Upper lobe of right lung (tissue), 1 donor: ENCODE measurements at regions not wholly inside any gene's neighbourhood (a gene's known extent, or its start where the extent isn't known, plus 50 kb on each side); places are given as distances from the start of the nearest gene placed in this dataset.
"Not testable (repeated sequence)": the region's sequence is repeated elsewhere in the genome, so short reads cannot be mapped to it uniquely, and the experiment has no call there.

Experiments
- ATAC-seq: fragments of 200-7000 bp; cut with Tn5 transposase; one replicate; pipeline ENCODE4 v1.9.1; 2020; ENCODE audit warnings: mild to moderate bottlenecking, moderate library complexity
- DNase-seq: peaks from one replicate; pipeline ENCODE4 v3.0.0-alpha.2; 2020
- H3K27ac ChIP-seq: fragments of 200-600 bp; one replicate; pipeline ENCODE4 v1.8.0; 2022
- H3K27me3 ChIP-seq: fragments of 200-600 bp; one replicate; pipeline ENCODE4 v1.8.0; 2022; ENCODE audit warnings: mild to moderate bottlenecking
- H3K36me3 ChIP-seq: fragments of 200-600 bp; one replicate; pipeline ENCODE4 v1.8.0; 2022
- H3K4me1 ChIP-seq: fragments of 200-600 bp; one replicate; pipeline ENCODE4 v1.8.0; 2022
- H3K4me3 ChIP-seq: fragments of 200-600 bp; one replicate; pipeline ENCODE4 v1.8.0; 2022; ENCODE audit warnings: mild to moderate bottlenecking
- H3K9me3 ChIP-seq: fragments of 200-600 bp; one replicate; pipeline ENCODE4 v1.8.0; 2022
- intact Hi-C: fragments of 100-400 bp; cut with DNase I; formaldehyde crosslinking; loops from one replicate; pipeline ENCODE4 v1.11.0; 2022
- TF ChIP-seq, protein P1 (sequence below): fragments of 200-600 bp; IDR thresholded peaks from one replicate; pipeline ENCODE4 v1.8.0; 2022; ENCODE audit warnings: antibody characterized with exemption
- donor health status: DM: no; HTN: yes; CAD: no; lungs with severe emphysema.

DNA sequence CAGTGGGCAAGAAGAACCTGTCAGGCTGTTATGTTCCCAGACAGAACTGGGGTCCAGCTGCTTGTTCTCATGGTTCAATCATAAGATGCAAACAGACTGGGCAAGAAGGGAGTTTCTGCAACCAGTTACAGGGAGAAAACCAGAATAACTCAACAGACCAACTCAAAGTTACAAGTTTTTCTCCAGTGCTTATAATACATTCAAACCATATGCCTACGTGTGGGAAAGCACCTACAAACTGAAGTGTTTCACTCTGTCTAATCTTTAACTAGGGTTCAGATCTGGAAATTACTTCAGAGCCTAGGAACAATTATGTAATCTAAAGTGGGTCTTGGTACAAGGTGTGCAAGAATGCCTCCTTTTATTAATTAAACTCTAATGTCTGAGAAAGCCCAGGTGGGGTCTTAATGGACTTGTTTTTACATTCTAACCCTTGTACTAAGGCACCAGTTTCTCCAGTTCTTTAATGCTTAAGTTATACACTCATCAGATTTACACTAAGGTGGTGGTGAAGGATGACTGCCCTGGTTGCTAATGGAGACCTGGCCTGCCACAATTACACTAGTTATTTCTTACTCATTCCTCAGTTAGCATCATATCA is 951.9 kb downstream of the TSN start:
- DNase-seq (no peak), ATAC-seq (peak; percentile 34)
- no peak overlapping the region for H3K27ac ChIP-seq
- H3K27me3 ChIP-seq: no peaks in the 10 kb centered on the region
- no peaks in the 10 kb centered on the region for H3K9me3 ChIP-seq
- H3K36me3 ChIP-seq: no peaks in the 10 kb centered on the region
- H3K4me1 ChIP-seq: no peaks in the 10 kb centered on the region
- H3K4me3 ChIP-seq: no peak overlapping the region
- TF ChIP-seq, protein P1, sequence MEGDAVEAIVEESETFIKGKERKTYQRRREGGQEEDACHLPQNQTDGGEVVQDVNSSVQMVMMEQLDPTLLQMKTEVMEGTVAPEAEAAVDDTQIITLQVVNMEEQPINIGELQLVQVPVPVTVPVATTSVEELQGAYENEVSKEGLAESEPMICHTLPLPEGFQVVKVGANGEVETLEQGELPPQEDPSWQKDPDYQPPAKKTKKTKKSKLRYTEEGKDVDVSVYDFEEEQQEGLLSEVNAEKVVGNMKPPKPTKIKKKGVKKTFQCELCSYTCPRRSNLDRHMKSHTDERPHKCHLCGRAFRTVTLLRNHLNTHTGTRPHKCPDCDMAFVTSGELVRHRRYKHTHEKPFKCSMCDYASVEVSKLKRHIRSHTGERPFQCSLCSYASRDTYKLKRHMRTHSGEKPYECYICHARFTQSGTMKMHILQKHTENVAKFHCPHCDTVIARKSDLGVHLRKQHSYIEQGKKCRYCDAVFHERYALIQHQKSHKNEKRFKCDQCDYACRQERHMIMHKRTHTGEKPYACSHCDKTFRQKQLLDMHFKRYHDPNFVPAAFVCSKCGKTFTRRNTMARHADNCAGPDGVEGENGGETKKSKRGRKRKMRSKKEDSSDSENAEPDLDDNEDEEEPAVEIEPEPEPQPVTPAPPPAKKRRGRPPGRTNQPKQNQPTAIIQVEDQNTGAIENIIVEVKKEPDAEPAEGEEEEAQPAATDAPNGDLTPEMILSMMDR: no peak
- intact Hi-C loops: no loop called here

DNA sequence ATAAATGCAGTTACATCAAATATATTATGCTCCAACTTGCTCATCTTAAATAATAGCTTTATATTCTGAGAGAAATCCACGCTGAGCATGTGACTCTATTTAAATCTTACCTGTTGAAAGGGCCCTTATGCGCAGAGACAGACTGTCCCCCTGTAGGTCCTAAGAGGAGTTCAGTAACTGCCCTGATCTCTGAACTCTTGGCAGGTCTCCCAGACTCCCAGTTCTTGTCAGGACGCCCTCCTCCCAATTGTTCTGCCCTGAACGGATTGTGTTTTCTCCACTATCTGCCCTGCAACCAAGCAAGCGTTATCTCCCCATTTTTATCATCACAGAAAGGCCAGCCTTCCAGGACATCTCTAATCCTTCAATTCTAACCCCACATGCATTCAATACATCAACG is 954.6 kb downstream of the TSN start:
- Histone ChIP-seq H3K36me3 (no peaks in the 10 kb centered on the region), H3K9me3 (no peaks in the 10 kb centered on the region), H3K27ac (no peak overlapping the region), H3K4me1 (no peaks in the 10 kb centered on the region), H3K27me3 (no peaks in the 10 kb centered on the region), H3K4me3 (no peak overlapping the region)
- TF ChIP-seq, protein P1: no peak
- DNase-seq (no peak), ATAC-seq (no peak)
- intact Hi-C loops: no loop called here

DNA sequence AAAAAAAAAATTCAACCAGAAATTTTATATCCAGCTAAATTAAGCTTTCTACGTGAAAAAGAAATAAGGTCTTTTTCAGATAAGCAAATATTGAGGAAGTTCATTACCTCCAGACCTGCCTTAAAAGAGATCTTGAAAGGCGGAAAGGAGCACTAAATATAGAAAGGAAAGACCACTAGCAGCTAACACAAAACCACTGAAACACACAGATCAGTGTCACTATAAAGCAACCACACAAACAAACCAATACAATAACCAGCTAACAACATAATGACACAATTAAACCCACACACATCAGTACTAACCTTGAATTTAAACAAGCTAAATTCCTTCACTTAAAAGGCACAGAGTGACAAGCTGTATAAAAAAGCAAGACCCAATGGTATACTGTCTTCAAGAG is 958.3 kb downstream of the TSN start:
- Histone ChIP-seq H3K36me3 (no peaks in the 10 kb centered on the region), H3K9me3 (no peaks in the 10 kb centered on the region), H3K27ac (no peak overlapping the region), H3K4me3 (no peak overlapping the region), H3K4me1 (no peaks in the 10 kb centered on the region), H3K27me3 (no peaks in the 10 kb centered on the region)
- intact Hi-C loops: no loop called here
- DNase-seq: no peak
- TF ChIP-seq, protein P1: no peak
- no peak for ATAC-seq

DNA sequence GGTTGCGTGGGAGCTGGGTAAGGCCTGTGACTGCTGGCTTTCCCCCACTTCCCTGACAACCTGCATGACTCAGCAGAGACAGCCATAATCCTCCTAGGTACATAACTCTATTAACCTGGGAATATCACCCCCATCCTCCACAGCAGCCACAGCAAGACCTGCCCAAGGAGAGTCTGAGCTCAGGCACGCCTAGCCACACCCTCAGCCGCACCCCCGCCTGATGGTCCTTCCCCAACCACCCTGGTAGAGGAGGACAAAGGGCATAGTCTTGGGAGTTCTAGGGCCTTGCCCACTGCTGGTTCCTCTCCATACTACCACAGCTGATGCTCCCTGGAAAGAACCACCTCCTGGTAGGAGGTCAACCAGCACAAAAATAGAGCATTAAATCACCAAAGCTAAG is 965.4 kb downstream of the TSN start:
- H3K27me3 ChIP-seq, DNase-seq, H3K4me1 ChIP-seq, H3K36me3 ChIP-seq, intact Hi-C loops, H3K27ac ChIP-seq, H3K9me3 ChIP-seq, H3K4me3 ChIP-seq: not testable (repeated sequence)
- peak; percentile 30 for ATAC-seq

DNA sequence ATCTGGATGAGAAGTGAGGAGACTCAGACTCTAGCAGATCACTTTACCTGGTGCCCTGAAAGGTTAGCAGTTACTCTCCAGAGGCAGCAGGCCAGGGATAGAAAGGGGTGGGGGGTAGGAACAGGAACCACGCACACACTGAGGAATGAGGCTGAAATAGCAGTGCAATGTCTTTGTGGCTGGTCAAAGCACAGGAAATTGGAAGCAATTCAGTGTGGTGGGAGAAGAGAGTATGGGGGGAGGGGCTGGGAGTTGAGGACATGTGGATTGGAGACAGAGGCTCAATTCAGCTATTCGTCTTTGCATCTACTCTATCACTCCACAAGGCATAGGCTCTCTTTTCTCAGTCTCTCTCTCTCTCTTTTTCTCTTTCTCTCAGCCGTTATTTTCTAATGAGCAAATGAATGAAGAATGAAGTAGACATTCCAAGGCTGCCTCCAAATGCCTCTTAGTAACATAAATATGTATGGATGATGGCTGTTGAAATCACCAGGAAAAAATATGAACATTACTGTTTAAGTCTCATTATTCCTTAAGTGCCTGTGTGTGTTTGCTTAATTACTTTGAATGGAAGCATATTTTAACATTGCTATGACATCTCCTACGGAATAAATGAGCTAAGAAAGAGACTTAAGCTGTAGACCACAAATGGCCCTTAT is 979.4 kb downstream of the TSN start:
- no peaks in the 10 kb centered on the region for H3K4me1 ChIP-seq
- no peaks in the 10 kb centered on the region for H3K9me3 ChIP-seq
- ATAC-seq (no peak), DNase-seq (no peak)
- no peak overlapping the region for H3K4me3 ChIP-seq
- no peaks in the 10 kb centered on the region for H3K36me3 ChIP-seq
- intact Hi-C loops: no loop called here
- TF ChIP-seq, protein P1: no peak
- H3K27me3 ChIP-seq: no peaks in the 10 kb centered on the region
- no peak overlapping the region for H3K27ac ChIP-seq

DNA sequence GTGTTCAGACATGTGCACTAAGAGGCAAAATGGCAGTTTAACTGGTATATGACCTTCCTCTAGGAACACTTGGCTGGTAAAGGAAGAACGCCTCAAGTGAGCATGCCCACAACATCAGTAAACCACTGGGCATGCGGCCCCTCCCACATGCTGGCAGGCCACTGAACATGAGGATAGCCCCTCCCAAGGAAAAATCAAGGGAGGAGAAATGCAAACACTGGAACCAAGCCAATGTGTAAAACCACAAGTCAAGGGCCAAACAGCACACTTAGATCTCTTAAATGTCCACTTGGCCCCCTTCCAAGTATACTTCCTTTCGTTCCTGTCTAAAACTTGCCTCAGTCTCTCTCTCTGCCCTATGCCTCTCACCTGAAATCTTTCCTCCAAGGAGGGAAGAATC is 980.8 kb downstream of the TSN start:
- Histone ChIP-seq H3K36me3 (no peaks in the 10 kb centered on the region), H3K27ac (no peak overlapping the region), H3K4me1 (no peaks in the 10 kb centered on the region), H3K4me3 (no peak overlapping the region), H3K27me3 (no peaks in the 10 kb centered on the region), H3K9me3 (no peaks in the 10 kb centered on the region)
- TF ChIP-seq, protein P1: no peak
- DNase-seq (no peak), ATAC-seq (peak; percentile 47)
- intact Hi-C loops: no loop called here
